ENCODE measurements at regions not wholly inside any gene's neighbourhood (a gene's known extent, or its start where the extent isn't known, plus 50 kb on each side); places are given as distances from the start of the nearest gene placed in this dataset.

DNA sequence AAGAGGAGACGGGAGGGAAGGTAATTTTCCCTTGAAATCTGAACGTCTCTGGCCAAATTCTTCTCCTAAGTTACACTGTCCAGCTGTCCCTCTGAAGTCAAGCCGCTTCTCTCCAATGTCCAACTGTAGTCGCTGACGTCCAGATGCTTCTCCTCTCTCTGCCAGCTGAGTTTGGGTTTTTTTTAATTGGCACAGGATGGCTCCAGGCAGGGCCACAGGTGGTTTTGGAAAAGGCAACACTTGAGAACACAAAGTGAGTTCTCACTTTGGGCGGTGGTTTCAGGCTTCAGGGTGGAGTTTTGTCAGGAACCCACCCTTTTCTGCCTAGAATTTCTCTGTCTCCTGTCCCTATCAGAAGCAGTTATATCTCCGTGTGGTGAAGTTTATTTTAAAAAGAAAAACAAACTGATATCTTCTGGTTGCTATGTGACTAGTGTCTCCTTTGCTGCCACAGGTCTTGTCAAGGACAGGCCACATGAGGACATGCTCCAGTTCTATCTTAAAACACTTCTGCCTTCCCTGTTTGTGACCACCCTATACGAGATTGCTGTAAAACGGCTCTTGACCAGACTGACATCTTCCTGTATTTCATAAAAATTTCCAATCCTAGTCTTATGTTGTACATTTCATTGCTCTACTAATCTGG, 472.3 kb upstream of the ADGRL4 start:
- Mint-ChIP-seq H3K27ac (peak overlapping the region in 1 of 3 donors; percentile 26), H3K36me3 (no peaks in the 10 kb centered on the region), H3K27me3 (no peaks in the 10 kb centered on the region), H3K9me3 (peaks cover 1 to 6% (median 4%) of the 10 kb centered on the region in 3 donors), H3K4me3 (no peak overlapping the region), H3K4me1 (no peaks in the 10 kb centered on the region)

DNA sequence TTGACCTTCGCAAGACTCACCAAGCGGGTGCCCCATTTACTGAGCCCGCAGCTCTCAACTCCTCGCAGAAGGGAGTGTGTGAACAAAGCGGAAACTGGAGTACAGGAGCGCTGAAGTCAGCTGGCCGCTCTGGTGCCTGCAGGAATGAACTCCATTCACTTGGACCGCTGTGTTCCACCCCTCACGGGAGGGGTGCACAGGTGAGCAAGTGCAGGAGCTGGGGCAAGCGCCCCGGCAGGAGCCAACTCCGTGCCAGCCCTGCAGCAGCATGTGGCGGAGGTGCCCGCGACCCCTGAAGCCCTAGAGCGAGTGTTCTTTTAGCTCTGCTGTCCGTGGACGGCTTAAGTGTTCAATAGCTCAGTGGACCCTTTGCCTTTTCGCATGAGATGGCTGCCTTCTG, 471.6 kb upstream of the ADGRL4 start:
- no peaks in the 10 kb centered on the region for H3K27me3 Mint-ChIP-seq
- H3K27ac Mint-ChIP-seq: no peak overlapping the region
- peaks cover 1 to 6% (median 4%) of the 10 kb centered on the region in 3 donors for H3K9me3 Mint-ChIP-seq
- no peak overlapping the region for H3K4me3 Mint-ChIP-seq
- no peaks in the 10 kb centered on the region for H3K4me1 Mint-ChIP-seq
- no peaks in the 10 kb centered on the region for H3K36me3 Mint-ChIP-seq

DNA sequence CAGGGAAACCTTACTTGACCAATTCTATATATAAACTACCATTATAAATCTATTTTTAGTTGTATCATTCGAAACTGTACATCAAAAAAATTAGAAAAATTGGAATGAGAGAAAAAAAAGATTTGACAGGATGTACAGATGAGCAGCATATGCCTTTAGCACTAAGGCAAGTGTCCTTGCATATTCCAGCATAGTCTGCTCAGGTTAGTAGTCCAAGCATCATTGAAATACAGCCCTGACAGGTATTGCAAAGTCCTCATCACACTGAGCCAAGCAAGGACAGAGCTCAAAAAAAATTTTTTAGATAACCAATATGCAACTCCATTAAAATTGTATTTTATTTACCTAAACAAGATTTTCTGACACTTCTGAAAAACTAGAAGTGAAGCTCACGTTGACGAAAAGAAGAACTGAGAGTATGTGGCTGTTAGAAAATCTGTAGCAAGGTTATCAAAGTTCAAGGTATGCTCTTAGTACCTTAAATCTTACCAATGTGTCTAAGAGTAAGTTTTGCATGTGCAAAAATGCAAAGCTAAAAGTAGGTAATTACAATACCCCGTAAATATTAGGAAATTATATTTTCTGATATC, 465.6 kb upstream of the ADGRL4 start:
- peaks cover 3 to 5% (median 3%) of the 10 kb centered on the region in 3 donors for H3K4me1 Mint-ChIP-seq
- H3K27me3 Mint-ChIP-seq: no peaks in the 10 kb centered on the region
- H3K9me3 Mint-ChIP-seq: peaks cover 0 to 1% (median 0%) of the 10 kb centered on the region in 3 donors
- no peak overlapping the region for H3K27ac Mint-ChIP-seq
- no peaks in the 10 kb centered on the region for H3K36me3 Mint-ChIP-seq
- H3K4me3 Mint-ChIP-seq: no peak overlapping the region

DNA sequence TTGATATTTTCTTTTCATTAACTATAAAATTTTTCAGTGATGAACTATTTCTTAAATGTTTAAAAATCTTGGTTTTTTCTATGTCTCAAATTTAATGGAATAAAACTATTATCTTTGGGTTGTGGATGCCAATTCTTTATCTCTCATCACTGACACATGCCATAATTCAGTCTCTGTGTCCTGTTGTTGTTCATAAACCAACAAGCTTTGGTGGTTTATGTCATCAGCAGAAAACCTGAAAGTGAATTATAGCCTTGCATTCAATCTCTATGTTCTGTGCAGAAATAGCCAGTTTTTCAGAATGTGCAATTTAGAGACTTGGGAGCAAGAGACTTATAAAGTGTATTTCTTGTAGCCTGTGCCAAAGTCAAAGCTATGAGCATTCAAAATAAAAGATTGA, 462.6 kb upstream of the ADGRL4 start:
- H3K4me3 Mint-ChIP-seq: peak overlapping the region in 2 of 4 donors; percentile 77 to 82
- no peaks in the 10 kb centered on the region for H3K27me3 Mint-ChIP-seq

DNA sequence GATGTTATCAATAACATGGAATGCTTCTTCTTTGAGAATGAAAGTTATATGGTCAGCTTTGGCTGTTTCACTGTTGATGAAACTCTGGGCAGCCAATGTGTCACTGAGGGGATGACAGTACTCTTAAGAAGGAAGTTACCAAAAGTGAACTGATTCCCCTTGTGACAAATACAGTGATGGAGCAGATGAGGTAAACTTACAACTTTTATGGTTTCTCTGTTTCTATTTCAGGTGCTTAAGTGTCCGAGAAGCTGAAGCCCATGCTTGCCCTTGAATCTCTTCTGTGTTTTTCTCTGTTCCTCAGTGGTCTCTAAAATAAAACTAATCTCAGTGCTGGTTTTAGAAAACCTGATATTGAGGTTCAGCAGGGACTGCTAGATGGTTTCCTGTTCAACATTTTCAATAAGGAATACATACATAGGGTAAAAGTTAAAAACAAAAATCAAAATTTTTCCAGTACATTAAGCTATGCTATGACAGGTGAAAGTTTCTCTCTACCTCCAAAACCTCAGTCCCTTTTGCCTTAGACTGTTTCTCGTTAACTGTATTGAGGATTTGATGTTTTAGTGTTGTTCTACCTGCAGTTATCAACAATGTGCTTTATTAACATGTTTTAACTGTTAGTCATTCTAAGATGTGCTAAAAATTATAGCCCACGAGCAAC, 454.4 kb upstream of the ADGRL4 start:
- Mint-ChIP-seq H3K36me3 (no peaks in the 10 kb centered on the region), H3K27ac (no peak overlapping the region), H3K4me3 (no peak overlapping the region), H3K4me1 (no peaks in the 10 kb centered on the region), H3K27me3 (no peaks in the 10 kb centered on the region), H3K9me3 (peaks cover 0 to 4% (median 2%) of the 10 kb centered on the region in 3 donors)

More for the DNA sequence above, 462.6 kb upstream of the ADGRL4 start:
- Mint-ChIP-seq H3K4me1 (peaks cover 3 to 5% (median 3%) of the 10 kb centered on the region in 3 donors), H3K9me3 (peaks cover 0 to 3% (median 1%) of the 10 kb centered on the region in 3 donors), H3K36me3 (no peaks in the 10 kb centered on the region), H3K27ac (no peak overlapping the region)

DNA sequence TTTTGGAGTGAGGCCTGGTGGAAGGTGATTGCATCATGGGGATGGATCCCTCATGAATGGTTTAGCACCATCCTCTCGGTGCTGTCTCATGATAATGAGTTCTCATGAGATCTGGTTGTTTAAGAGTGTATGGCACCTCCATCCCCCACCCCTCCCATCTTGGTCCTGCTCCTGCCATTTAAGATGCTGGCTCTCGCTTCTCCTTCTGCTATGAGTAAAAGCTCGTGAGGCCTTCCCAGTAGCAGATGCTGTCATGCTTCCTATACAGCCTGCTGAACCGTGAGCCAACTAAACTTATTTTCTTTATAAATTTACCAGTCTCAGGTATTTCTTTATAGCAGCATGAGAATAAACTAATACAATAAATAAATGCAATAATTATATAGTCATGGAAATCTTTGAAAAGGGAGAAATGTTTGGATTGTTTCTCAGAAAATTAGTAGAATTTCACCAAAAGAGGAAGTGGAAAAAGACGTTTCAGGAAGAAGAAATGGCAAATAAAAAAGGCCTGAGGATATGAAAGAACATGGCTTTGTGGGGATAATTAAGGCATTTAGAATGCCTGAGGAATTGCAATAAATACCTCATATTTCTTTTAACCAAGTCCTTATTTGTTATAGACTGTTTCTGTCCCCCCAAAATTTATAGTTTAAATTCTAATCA, 451.2 kb upstream of the ADGRL4 start:
- H3K27me3 Mint-ChIP-seq: no peaks in the 10 kb centered on the region
- H3K27ac Mint-ChIP-seq: no peak overlapping the region
- peaks cover 0 to 2% (median 0%) of the 10 kb centered on the region in 3 donors for H3K9me3 Mint-ChIP-seq
- no peaks in the 10 kb centered on the region for H3K4me1 Mint-ChIP-seq
- H3K4me3 Mint-ChIP-seq: no peak overlapping the region
- H3K36me3 Mint-ChIP-seq: no peaks in the 10 kb centered on the region

DNA sequence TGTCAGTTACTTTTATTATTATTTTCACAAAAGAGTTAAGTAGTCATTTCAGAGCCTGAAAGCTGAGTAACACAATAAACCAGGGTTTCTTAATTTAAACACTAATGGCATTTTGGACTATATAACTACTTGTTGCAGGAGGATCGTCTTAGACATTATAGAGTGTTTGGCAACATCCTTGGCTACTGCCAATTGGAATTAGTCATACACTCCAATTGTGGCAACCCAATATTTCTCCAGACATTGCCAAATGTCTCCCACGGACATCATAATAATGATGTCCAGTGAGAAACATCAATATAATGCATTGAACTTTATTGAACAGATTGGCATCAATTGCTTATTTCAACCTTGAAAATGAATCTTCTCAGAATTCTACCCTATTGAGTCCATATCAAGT, 441.9 kb upstream of the ADGRL4 start:
- Mint-ChIP-seq H3K36me3 (peaks cover 2% of the 10 kb centered on the region), H3K27me3 (no peaks in the 10 kb centered on the region)

DNA sequence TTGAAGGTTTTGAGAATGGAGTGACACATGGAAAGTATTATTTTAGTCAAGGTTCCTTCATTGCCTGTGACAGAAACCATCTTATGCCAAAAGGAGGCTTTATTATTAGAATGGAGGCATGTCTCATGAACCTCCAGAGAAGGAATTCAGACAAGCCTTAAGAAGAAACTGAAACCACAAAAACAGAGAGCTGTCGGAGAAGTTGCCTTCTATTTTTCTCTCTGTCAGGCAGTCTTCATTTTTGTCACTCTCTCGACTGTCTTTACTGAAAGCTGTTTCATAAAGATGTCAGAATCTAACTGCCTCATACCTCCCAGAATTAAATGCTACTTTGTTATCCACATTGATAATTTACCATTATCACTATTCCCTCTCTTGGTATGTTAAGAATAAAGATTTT, 434.7 kb upstream of the ADGRL4 start:
- peaks cover 0 to 7% (median 0%) of the 10 kb centered on the region in 3 donors for H3K9me3 Mint-ChIP-seq
- peaks cover 3% of the 10 kb centered on the region for H3K27me3 Mint-ChIP-seq
- no peaks in the 10 kb centered on the region for H3K4me1 Mint-ChIP-seq
- no peak overlapping the region for H3K27ac Mint-ChIP-seq
- H3K4me3 Mint-ChIP-seq: no peak overlapping the region
- H3K36me3 Mint-ChIP-seq: peaks cover 2% of the 10 kb centered on the region

More for the DNA sequence above, 441.9 kb upstream of the ADGRL4 start:
- H3K27ac Mint-ChIP-seq: no peak overlapping the region
- H3K4me1 Mint-ChIP-seq: no peaks in the 10 kb centered on the region
- H3K4me3 Mint-ChIP-seq: no peak overlapping the region
- H3K9me3 Mint-ChIP-seq: peaks cover 0 to 7% (median 0%) of the 10 kb centered on the region in 3 donors

DNA sequence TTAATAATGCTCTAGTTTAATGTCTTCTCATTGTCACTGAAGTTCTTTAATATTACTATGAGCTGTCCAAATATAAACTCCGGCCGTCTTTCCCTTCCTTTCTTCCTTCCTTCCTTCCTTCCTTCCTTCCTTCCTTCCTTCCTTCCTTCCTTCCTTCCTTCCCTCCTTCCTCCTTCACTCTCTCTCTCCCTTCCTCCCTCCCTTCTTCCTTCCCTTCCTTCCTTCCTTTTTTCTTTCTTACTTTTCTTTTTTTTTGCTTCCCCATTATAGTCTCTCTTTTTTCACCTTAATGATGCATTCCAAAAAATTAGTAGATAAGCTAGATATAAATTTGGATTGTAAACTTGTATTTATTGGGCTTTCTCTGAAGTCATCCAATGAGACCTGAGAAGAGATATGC, 431.0 kb upstream of the ADGRL4 start:
- Mint-ChIP-seq H3K36me3 (no peaks in the 10 kb centered on the region), H3K9me3 (no peaks in the 10 kb centered on the region), H3K27me3 (peaks cover 3% of the 10 kb centered on the region), H3K4me1 (no peaks in the 10 kb centered on the region), H3K27ac (no peak overlapping the region), H3K4me3 (no peak overlapping the region)

DNA sequence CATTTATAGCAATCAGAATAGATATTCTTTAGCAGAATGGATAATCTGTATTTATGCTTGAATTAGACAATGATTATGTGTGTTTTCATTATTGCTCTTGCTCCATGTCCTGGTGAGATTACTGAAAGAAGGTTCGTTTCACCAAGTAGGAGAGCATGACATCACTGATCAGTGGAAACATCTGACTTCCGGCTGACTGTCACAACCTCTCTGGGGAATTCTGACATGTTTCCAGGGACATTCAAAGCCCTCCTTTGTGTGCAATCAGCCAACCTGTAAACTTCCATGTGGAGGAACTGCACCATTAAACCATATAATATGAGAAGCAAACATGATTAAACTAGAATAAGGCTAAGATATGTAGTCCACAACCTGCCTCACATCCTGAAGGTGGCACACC, 424.8 kb upstream of the ADGRL4 start:
- H3K4me1 Mint-ChIP-seq: peaks cover 0 to 1% (median 0%) of the 10 kb centered on the region in 3 donors
- no peaks in the 10 kb centered on the region for H3K9me3 Mint-ChIP-seq
- no peak overlapping the region for H3K4me3 Mint-ChIP-seq
- H3K36me3 Mint-ChIP-seq: no peaks in the 10 kb centered on the region
- no peak overlapping the region for H3K27ac Mint-ChIP-seq
- H3K27me3 Mint-ChIP-seq: no peaks in the 10 kb centered on the region

DNA sequence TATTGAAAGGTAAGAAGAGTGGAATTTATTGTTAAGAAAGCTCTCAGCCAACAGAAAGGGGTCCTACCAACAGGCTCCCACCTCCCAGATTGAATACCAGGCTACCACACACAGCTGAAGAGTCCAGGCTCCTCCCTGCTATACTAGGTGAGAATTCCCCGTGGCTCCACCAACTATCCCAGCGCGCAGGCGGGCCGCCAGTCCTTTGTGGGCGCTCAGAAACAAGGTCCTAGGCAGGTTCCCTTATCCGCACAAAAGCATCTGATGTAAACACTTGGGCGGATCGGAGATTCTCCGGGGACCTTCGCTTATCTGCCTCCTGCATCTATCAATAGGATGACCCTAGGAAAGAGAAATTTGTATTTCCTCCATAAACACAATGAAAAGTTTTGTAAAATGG, 423.9 kb upstream of the ADGRL4 start:
- Mint-ChIP-seq H3K36me3 (no peaks in the 10 kb centered on the region), H3K27ac (no peak overlapping the region), H3K4me1 (peaks cover 0 to 1% (median 0%) of the 10 kb centered on the region in 3 donors), H3K9me3 (no peaks in the 10 kb centered on the region), H3K27me3 (no peaks in the 10 kb centered on the region), H3K4me3 (no peak overlapping the region)

DNA sequence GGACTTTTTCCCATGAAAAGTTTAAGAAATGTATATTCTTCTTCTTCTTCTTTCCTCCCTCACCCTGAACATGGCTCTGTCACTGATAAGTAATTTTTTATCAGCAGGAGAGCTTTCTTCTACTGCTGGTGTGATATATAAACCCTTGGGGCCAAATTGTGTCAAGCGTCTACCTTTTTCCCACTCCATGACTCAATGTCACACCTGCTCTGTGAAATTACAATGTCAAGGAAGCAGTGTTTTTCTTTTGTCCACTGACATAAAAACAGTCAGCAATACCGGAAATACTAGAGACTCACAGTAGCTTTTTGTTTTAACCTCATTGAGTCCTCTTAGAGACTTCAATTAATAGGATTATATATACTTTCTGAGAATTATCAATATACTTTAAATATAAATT, 416.2 kb upstream of the ADGRL4 start:
- no peaks in the 10 kb centered on the region for H3K27me3 Mint-ChIP-seq
- H3K4me1 Mint-ChIP-seq: no peaks in the 10 kb centered on the region
- no peak overlapping the region for H3K4me3 Mint-ChIP-seq
- H3K9me3 Mint-ChIP-seq: peaks cover 0 to 2% (median 0%) of the 10 kb centered on the region in 3 donors
- no peaks in the 10 kb centered on the region for H3K36me3 Mint-ChIP-seq
- H3K27ac Mint-ChIP-seq: no peak overlapping the region

DNA sequence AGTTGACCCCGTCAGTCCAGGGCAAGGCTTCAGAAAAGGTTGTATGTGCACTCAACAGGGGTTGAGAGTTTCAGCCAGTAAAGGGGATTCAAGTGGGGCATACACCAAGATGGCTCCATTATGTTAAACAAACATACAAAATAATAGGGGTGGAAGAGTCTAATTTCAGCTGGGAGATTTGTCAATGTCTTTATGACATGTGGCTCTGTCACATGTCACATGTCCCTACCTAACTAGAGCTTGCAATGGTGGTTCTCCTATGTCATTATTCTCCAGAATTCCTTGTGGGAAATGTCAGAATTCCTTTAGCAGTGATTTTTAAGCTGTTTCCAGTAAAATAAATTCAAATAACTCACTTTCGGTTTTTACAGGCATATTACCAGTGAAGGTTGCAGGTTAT, 392.0 kb upstream of the ADGRL4 start:
- no peaks in the 10 kb centered on the region for H3K27me3 Mint-ChIP-seq
- H3K9me3 Mint-ChIP-seq: no peaks in the 10 kb centered on the region
- H3K36me3 Mint-ChIP-seq: no peaks in the 10 kb centered on the region
- H3K4me1 Mint-ChIP-seq: no peaks in the 10 kb centered on the region
- H3K4me3 Mint-ChIP-seq: no peak overlapping the region
- no peak overlapping the region for H3K27ac Mint-ChIP-seq

DNA sequence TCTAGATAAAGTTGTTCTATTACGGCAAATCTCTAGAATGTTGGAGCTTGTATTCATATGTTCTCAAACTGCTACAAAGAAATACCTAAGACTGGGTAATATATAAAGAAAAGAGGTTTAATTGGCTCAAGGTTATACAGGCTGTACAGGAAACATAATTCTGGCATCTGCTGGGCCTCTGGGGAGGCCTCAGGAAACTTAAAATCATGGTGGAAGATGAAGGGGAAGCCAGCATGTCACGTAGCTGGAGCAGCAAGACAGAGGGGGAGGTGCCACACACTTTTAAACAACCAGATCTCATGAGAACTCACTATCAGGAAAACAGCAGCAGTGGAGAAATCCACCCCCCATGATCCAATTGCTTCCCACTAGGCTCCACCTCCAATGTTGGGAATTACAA, 390.4 kb upstream of the ADGRL4 start:
- Mint-ChIP-seq H3K27me3 (no peaks in the 10 kb centered on the region), H3K27ac (no peak overlapping the region), H3K9me3 (no peaks in the 10 kb centered on the region), H3K36me3 (no peaks in the 10 kb centered on the region), H3K4me3 (no peak overlapping the region), H3K4me1 (no peaks in the 10 kb centered on the region)

DNA sequence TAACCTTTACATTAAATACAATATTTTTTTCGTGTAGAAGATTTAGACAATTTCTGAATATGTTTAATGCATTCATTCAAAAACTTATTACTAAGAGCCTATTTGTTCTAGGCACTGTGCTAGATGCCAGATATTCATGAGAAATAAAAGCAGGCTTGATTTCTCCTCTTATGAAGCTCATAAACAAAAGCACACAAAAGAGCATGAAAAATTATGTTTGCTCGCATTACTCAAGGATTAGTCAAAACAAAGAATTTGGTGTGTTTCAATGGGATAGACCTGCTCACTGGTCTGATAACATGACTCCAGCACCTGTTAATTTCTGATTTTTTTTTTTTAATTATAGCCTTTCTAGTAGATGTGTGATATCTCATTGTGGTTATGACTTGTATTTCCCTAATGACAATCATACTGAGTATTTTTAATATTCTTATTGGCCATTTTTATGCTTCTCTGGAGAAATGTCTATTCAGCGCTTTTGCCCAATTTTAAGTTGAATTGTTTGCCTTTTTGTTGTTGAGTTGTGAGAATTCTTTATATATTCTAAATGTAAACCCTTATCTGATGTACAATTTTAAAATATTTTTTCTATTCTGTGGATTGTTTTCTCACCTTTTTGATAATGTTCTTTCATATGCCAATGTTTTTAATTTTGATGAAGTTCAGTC, 382.3 kb upstream of the ADGRL4 start:
- H3K4me3 Mint-ChIP-seq: no peak overlapping the region
- H3K27ac Mint-ChIP-seq: no peak overlapping the region
- peaks cover 0 to 2% (median 1%) of the 10 kb centered on the region in 3 donors for H3K9me3 Mint-ChIP-seq
- no peaks in the 10 kb centered on the region for H3K4me1 Mint-ChIP-seq
- H3K36me3 Mint-ChIP-seq: no peaks in the 10 kb centered on the region
- no peaks in the 10 kb centered on the region for H3K27me3 Mint-ChIP-seq
